ENCODE measurements at regions not wholly inside any gene's neighbourhood (a gene's known extent, or its start where the extent isn't known, plus 50 kb on each side); places are given as distances from the start of the nearest gene placed in this dataset.

GRCh38 chr13:100808330-100809128 is 133.9 kb upstream of the TMTC4 start:
- no peaks in the 10 kb centered on the region for H3K4me1 ChIP-seq
- intact Hi-C loops (cut with DNase I) = no loop called here
- DNase-seq (no peak), ATAC-seq (no peak)
- no peak overlapping the region for H3K27ac ChIP-seq
- TF ChIP-seq CTCF (IDR thresholded peaks at IDR 0.05) = no peak
- TF ChIP-seq POLR2A (IDR thresholded peaks at IDR 0.05) = no peak
- H3K9me3 ChIP-seq = no peaks in the 10 kb centered on the region
- H3K36me3 ChIP-seq = no peaks in the 10 kb centered on the region
- no peaks in the 10 kb centered on the region for H3K27me3 ChIP-seq
- WGBS (ENCODE audit: insufficient coverage, low coverage, low lambda C conversion rate, missing lambda C conversion rate) = 54% methylated on average over 6 of the region's 8 CpGs
- no peak overlapping the region for H3K4me3 ChIP-seq

- 85% methylated on average over 6 of the region's 6 CpGs for WGBS (ENCODE audit: insufficient coverage, low coverage, low lambda C conversion rate, missing lambda C conversion rate)
- no peak for ATAC-seq
- H3K9me3 ChIP-seq = no peaks in the 10 kb centered on the region
- no peak overlapping the region for H3K4me3 ChIP-seq
- intact Hi-C loops (cut with DNase I) = no loop called here
- H3K27ac ChIP-seq = no peak overlapping the region
- DNase-seq = no peak
- H3K27me3 ChIP-seq = no peaks in the 10 kb centered on the region
- H3K4me1 ChIP-seq = peaks cover 0 to 8% (median 0%) of the 10 kb centered on the region in 4 donors
- TF ChIP-seq CTCF (IDR thresholded peaks at IDR 0.05) (no peak), POLR2A (IDR thresholded peaks at IDR 0.05) (no peak)
- no peaks in the 10 kb centered on the region for H3K36me3 ChIP-seq
Measured at GRCh38 chr13:100803091-100803490, 128.5 kb upstream of the TMTC4 start.

- ATAC-seq = peak; percentile 72 to 91 (median 78)
- DNase-seq = peak in 1 of 3 donors; percentile 57
- H3K27ac ChIP-seq = no peak overlapping the region
- no peak overlapping the region for H3K4me3 ChIP-seq
- 48% methylated on average over 8 of the region's 8 CpGs for WGBS (ENCODE audit: insufficient coverage, low coverage, low lambda C conversion rate, missing lambda C conversion rate)
- H3K27me3 ChIP-seq = no peaks in the 10 kb centered on the region
- TF ChIP-seq CTCF (IDR thresholded peaks at IDR 0.05) (peak in 2 of 4 donors; percentile 18 to 30), POLR2A (IDR thresholded peaks at IDR 0.05) (no peak)
- no peaks in the 10 kb centered on the region for H3K9me3 ChIP-seq
- peaks cover 0 to 8% (median 0%) of the 10 kb centered on the region in 4 donors for H3K4me1 ChIP-seq
- no peaks in the 10 kb centered on the region for H3K36me3 ChIP-seq
- intact Hi-C loops (cut with DNase I) = no loop called here
Measured at GRCh38 chr13:100800283-100800875, 125.8 kb upstream of the TMTC4 start.

GRCh38 chr13:100798739-100799361 is 124.3 kb upstream of the TMTC4 start:
- Histone ChIP-seq H3K4me1 (peaks cover 0 to 8% (median 0%) of the 10 kb centered on the region in 4 donors), H3K27me3 (no peaks in the 10 kb centered on the region), H3K27ac (no peak overlapping the region), H3K36me3 (no peaks in the 10 kb centered on the region), H3K9me3 (no peaks in the 10 kb centered on the region), H3K4me3 (no peak overlapping the region)
- intact Hi-C loops (cut with DNase I) = no loop called here
- WGBS (ENCODE audit: insufficient coverage, low coverage, low lambda C conversion rate, missing lambda C conversion rate) = 82% methylated on average over 2 of the region's 2 CpGs
- no peak for DNase-seq
- ATAC-seq = no peak
- TF ChIP-seq CTCF (IDR thresholded peaks at IDR 0.05) (no peak), POLR2A (IDR thresholded peaks at IDR 0.05) (no peak)
